ENCODE measurements at regions not wholly inside any gene's neighbourhood (a gene's known extent, or its start where the extent isn't known, plus 50 kb on each side); places are given as distances from the start of the nearest gene placed in this dataset.
"Not testable (repeated sequence)": the region's sequence is repeated elsewhere in the genome, so short reads cannot be mapped to it uniquely, and the experiment has no call there.

DNA sequence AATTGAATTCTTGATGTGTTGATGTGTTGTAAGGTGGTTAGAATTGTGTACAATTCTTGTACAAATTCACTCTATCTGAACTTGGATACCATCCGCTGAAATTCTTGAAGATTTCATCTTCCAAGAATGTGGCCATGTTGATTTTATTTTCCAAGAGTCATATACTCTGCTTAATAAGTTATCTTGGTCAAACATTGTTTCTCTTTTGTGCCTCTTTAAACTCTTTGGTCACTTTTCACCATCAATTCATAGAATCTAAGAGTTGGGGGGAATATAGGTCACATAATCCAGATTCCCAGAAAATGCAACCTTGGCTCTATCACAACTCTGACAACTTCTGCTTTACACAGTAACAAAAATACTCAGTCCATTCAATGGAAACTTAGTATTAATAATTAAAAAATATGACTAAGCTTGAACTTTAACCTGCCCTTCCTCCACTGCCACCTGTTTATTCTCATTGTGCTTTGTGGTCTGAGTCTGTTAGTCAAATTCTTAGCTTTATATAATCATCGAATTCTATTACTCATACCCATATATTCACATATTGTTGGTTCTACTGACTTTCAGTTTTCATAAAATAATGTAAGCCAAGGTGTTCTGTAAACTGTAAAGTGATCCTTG, 373.2 kb downstream of the LMO7 start:
- DNase-seq (ENCODE audit: low spot score): no peak

DNA sequence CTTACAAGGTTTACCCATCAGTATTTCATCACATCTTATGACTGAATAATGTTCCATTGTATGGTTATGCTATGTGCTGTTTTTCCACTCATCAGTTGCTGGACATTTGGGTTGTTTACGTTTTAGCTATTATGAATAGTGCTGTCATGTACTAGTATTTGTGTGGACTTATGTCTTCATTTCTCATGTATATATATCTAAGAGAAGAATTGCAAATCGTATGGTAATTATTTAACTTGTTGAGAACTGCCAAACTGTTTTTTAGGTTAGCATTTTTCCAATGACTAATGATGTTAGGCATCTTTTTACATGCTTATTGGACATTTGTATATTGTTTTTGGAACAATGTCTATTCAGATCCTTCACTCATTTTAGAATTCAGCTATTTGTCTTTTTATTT, 368.3 kb downstream of the LMO7 start:
- no peak for DNase-seq (ENCODE audit: low spot score)

DNA sequence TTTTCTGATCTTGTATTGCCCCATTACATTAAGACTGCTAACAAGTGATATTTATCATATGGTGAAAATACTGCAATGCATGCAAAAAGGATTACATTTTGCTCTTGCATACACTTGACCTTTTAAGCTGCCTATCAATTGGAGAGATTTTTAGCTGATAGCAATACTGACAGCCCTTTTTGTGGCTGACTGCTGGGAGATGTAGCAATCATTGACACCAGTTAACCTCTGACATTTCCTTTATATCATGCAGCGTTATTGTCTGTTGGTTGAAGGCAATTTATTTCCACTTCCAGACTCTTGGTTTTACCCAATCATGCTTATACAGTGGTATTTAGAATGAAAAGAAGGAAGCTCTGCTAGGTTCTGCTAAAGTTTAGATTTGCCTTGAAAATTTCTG, 364.0 kb downstream of the LMO7 start:
- no peak for DNase-seq (ENCODE audit: low spot score)

DNA sequence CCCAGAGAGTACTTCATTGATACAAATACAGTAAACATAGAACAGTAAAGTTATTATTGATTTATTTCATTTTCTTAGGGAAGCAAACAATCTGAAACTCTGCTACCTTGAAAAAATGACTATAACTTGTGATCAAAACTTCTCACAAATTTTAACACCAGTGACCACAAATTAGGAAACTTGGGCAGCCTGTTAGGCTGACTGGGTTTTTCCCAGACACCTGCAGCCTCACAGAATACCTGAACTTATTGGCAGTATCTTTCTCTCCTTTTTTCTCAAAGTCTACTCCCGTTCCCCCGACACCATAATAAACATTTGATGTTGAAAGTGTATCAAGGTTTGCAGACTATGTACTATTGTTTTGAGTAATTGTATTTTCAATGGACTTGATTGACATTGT, 360.5 kb downstream of the LMO7 start:
- no peak for DNase-seq (ENCODE audit: low spot score)

DNA sequence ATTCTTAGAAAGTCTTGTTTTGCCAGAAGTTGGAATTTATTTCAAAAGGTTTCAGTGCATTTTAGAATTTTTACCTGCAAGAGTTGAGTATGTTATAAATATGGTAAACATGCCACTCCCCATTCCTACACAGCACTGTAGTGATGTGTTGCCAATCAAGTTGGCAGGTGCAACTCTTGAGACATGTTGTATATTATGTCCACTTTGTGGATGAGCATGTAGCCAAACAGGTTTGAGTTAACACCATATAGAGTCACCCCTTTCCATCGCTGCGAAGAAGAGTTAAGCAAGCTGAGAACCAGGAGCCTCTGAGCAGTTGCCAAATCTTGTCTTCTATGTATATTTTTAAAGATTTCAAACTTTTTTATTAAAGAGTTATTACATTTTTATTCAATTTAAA, 359.8 kb downstream of the LMO7 start:
- DNase-seq (ENCODE audit: low spot score): no peak

DNA sequence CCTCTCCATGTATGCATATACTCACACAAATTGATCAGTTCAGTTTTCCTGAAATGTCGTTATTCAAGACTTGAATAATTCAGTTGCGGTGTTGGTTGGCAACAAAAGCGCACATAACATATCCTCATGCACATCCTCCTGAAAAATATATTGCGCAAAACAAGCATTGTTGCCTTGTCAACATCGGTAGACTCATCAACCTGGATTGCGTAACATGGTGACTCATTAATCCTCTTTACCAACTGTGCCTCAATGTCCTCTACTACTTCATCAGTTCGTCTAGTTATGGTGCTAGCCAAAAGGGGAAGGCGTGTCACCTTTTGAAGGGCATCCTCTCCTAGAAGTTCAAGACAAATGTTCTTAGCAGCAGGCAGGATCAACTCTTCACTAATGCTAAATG, 357.7 kb downstream of the LMO7 start:
- no peak for DNase-seq (ENCODE audit: low spot score)

DNA sequence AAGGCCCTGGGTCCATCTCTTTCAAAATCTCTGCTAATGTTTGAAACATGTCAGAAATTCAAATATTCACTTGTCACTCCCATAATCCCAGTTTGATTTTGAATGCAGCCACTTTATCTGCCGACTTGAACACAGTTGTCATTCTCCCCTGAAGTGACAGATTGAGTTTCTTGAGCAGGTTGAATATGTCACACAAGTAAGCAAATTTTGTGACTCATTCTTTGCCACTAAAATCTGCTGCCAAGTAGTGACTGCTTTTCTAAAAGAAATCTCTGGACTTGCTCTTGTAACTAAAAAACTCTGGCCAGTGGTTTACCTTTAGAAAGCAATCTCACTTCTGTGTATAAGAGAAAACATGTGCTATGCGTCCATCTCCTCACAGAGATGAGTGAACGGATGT, 357.1 kb downstream of the LMO7 start:
- DNase-seq (ENCODE audit: low spot score): no peak

DNA sequence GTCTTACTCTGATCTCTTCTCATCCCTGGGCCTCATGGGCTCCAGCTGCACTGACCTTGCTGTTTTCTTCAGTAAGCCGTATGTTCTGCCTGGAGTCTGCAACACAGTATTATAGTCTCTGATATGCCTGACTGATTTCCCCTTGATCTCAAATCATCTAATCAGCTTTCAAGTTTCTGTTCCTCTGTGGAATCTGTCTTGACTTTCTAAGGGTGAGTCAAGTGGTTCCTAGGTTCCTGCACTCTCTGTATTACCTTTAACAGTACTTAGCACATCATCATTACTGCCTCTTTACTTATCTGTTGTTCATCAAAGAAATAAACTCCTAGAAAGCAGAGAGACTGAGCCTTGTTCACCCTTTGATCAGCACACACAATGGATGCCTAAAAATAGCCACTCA, 350.7 kb downstream of the LMO7 start:
- no peak for DNase-seq (ENCODE audit: low spot score)

DNA sequence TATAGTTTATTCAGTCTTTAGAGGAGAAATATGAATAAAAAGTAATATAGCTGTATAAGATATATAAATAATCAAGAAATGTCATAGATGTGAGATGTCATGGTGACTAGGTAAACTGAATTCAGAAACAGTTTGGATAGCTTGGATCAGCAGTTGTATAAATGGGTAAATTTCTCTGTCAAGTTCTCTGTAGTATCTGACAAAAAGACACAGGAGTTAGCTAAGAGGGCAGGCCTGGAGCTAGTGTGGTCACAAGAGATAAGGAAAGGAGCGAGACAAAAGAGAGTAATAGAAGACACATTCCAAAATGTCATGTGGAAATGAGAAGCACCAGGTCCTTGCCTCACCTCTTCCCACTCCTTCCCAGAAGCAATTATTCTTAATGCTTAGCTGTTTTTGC, 349.0 kb downstream of the LMO7 start:
- no peak for DNase-seq (ENCODE audit: low spot score)

DNA sequence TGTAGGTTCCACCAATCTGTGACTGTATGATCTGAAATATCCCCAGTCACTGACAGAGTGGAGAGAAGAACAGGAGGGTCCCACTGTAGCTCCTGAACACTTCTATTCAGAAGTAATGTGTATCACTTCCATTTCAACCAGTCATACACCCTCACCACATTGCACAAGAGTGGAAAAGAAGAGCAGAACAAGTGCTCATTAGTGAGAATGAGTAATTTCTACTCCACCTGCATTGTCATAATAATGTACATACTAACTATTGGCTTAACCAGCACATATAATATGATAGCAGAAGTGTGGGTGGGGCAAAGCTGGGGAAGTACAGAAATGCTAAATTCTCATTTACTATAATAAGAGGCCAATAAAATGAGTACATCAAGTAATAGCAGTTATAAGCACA, 342.7 kb downstream of the LMO7 start:
- no peak for DNase-seq (ENCODE audit: low spot score)

DNA sequence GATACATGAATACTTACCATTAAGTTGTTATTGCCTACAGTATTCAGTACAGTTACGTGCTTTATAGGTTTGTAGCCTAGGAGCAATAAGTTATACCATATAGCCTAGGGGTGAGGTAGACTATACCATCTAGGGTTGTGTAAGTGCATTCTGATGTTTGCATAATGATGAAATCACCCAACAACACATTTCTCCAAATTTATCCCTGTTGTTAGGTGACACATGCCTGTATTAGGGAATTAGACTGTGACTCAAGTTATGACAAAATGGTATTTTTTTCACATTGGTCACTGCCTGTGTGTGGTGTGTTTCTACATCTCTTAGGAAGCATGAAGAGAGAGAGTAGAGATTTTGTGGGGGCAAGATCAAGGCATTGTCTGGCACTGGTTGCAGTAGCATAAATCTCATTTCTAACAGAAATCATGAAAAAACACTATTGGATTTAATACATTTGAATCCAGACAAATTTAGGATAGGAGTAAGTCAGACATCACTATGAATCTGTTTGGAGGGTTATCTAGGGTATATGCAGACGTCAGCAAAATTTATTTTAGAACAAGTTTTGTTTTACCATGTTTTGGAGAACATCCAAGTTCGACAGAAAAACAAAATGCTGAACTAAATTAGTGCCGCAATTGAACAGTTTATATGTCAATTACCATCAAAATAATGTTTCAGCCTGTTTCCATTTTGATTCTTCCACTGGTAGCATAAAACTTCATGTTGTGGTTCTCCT, 332.1 kb downstream of the LMO7 start:
- no peak for DNase-seq (ENCODE audit: low spot score)

DNA sequence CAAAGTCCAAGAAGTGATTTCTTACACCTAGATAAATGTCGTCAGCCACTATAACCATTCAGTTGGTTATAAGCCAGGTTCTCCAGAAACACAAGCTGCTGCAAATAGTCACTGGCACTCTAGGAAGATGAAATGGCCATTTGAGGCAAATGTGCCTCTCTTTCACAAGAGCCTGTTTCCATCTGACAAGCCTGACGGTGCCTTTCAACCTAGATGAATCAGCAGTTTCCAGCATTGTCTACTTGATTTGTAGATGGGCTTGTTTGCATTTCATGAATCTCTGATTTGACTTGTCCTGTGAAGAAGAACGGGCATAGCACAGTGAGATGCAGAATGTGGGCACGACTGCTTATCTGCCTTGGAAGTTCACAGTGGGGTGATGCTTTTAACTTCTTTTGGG, 327.2 kb downstream of the LMO7 start:
- no peak for DNase-seq (ENCODE audit: low spot score)

DNA sequence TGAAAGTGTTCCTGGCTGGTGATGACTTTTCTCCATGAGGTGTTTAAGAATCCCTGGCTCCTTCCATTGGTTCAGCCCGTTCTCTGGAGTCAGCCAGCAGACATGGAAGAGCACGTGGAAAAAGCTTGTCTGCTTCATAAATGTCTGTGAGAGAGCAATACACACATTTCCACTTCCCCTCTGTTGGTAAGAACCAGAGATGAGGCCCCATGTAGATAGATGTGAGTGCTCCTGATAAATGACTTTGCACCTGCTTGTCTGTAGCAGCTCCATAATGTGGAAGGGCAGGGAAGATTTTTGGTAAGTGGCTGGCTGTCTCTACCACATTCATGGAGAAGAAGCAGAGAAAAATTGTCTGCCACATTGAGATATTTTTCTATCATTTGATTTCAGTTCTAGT, 325.8 kb downstream of the LMO7 start:
- DNase-seq (ENCODE audit: low spot score): no peak

DNA sequence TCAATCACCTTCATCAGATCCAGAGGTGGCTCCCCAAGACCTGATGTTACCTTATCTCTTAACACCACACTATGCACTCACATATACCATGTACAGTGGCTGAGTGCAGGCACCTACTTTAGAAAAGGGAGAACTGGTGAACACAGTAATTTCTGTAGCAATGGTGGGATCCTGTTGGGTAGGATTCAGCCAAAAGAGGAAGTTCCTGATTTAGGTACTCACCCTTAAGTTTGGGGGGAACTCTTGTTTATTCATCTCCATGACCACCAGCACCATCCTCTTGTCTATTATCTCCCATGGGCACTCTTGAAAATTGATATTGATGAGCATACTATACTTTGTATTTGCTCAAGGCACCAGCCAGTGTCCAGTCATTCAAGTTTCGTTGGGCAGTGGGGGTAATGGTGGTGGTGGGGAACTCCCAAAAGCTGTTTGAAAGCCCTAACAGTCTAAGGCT, 324.4 kb downstream of the LMO7 start:
- DNase-seq (ENCODE audit: low spot score): no peak

DNA sequence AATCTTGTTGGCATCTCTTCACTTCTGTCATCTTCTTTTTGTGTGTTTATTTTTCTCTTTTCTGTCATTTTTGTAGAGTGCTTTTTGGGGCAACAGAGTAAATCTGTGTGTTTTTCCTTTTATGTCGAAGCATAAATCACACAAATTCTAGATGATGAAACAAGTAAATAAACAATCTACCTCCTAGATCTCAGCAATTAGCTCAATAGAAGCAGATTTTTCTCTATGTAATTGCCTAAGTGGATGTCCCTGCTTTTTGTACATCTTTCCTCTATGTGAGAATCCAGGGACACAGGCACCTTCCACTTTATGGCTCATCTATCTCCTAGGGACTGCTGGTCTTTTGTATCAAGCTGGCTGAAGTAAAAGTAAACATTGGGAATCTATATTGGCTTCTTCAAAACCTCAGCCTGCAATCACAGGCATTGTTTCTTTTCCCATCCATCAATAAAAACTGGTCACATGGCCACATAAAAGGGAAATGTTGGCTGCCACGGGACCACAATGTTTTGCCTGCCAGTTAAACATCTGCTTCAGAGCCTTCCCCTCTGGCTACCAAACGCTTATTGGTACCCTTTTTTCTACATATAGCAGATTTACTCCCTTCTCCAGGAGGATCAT, 323.8 kb downstream of the LMO7 start:
- no peak for DNase-seq (ENCODE audit: low spot score)

DNA sequence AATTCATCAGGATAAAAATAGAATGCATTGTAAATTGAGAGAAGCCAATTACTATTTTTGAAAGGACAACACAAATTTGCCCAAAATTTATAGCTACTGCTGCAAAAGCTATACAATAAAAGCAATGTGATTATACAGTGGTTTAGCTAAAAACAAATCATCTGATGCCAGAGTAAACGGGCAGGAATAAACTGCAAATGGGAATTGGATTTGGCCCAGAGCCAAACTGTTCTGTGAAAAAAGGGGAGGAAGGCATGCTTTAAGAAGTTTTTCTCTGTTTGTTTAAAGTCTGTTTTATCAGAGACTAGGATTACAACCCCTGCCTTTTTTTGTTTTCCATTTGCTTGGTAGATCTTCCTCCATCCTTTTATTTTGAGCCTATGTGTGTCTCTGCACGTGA, 317.5 kb downstream of the LMO7 start:
- not testable (repeated sequence) for DNase-seq (ENCODE audit: low spot score)

DNA sequence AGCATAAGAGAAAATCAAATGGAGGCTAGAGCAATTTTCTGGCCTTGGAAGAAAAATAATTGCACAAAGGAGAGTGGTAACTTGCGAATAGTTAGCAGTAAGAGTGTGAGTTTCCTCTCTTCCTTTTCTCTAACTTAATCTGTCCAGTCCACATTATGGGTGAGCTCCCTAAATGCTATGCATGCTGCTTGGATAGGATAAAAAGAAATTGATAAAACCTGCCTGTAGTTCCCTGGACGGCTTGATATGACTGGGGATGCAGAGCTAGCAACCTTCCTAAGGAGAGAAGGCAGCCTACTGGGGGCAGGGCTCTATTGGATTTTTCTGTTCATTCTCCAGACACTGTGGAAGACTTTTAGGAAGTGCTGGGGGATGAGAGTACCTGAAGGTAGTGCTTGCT, 311.3 kb downstream of the LMO7 start:
- no peak for DNase-seq (ENCODE audit: low spot score)

DNA sequence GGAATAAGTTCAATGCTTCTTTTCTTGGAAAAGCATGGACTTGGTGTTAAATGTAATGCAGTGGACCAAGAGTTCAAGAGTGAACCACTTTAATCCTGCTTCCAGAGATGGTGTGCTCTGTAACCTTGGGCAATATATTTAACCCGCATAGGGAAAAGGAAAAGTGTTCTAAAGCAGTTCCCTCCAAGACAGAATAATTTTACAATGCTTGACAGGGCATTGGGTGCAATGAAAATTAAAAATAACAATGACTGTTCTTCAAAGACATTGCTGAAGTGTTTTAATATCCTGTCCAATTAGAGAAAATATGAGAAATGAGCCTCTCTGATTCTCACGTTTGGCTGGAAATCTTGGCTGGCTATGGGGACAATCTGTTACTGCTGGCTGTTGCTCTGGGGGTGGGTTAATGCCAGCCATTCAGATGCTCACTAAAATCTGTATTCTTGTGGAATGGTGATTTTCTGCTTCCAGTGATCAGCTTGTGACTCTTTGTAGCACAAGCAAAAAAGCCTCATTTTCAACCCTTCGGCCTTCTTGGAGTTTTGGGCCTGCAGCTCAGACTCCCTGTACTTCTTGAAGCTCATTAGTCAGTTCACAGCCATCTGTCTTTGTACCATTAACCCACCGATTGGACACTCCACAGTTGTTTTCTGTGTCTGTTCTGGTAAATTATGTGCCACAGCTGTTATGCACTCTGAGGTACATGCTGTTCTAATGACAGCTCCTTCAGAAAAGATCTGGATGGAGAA, 310.6 kb downstream of the LMO7 start:
- DNase-seq (ENCODE audit: low spot score): no peak

DNA sequence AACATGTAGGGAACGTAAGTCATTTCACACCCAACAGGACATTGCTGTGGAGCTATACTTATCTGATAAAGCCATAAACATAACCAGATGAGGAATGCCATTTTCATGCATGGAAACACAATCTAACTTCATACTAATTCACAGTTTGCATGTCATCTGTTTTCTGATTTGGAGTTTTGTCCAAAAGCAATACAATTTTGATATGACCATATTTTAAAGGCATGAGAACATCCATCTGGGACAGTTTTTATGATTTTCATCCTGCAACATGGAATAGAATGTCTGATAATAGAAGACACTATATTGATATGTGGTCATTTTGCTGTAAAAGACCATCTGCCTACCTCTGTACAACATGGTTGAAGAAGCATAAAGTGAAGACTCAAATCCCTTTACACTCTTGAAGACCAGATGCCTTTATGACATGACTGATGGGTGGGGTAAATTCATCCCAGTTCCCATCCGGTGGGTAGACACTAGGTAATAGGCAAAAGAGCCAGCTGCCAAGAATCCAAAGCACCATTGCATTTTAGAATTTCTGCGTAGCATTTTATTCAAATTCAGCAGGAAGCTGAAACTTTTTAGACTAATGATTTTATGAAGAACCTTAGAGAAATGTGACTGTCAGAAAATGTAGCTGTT, 309.8 kb downstream of the LMO7 start:
- DNase-seq (ENCODE audit: low spot score): no peak

DNA sequence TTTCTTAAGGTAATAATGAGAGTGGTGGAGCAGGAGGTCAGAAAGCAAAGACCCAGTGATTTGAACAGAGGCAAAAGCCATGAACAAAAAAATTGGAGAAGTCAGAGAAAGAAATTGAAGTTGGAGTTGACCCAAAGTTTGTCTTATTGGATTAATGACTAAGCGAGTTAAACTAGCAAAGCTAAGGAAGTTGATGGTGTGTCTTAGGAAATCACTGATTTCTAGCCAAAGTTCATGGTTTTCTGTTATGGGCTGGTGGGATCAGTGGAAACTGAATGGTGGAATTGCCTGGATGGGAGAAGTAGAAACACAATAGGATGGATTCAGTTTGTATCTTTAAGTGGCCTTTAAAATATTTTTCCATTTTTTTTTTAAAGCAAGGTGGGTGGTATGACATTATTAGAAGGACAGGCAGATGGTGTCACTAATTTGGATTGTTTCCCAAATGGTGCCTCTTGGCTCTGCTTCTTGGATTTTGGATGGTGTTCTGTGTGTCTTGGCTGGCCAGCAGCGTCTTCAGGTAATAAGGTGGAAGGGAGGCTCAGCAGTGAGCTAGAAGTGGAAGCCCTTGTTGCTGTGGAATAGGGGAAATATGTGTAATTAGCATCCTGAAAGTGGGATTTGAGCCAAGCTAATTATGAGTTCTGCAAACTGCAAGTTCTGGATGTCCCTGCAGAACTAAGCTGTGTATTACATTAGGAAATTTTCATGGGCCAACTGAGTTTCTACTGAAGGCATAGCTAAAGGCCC, 302.9 kb downstream of the LMO7 start:
- DNase-seq (ENCODE audit: low spot score): no peak

DNA sequence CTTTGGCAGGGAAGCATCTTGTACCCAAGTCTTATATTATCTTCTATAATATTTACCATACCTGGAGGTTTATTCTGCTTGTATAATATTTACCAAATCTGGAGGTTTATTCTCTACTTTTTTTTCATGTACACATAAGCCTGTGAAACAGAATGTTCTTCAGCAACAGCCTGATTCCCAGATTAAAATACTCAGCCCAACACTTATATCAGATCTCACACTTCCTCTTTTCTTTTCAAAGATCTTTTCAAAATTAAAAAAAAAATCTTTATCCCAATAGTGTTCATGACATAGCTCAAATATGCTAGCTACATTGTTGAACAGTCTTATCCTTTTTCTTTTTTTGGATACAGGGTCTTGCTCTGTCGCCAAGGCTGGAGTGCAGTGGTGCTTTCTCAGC, 300.7 kb downstream of the LMO7 start:
- no peak for DNase-seq (ENCODE audit: low spot score)

DNA sequence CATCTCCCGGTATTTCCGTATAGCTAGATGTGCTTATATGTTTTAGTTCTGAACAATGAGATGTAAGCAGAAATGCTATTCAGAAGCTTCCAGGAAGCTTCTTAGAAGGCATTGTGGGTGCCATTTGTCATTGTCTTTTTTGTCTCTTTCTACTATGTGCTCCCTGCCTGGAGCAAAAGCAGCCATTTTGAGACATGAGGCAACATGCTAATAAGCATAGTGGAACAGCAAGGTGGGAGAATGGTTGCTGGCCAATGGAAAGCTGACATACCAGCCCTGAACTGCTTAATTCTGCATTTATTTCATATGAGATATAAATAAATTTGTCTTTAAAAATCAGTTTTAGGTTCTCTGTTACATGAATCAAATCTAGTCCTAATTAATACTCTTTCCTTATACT, 299.7 kb downstream of the LMO7 start:
- no peak for DNase-seq (ENCODE audit: low spot score)
